ENCODE measurements at regions not wholly inside any gene's neighbourhood (a gene's known extent, or its start where the extent isn't known, plus 50 kb on each side); places are given as distances from the start of the nearest gene placed in this dataset.

GRCh38 chr7:142463401-142463850 lies 205.6 kb upstream of the PRSS58 start:
- TF ChIP-seq POLR2A (IDR thresholded peaks at IDR 0.05), result no peak
- no peak for TF ChIP-seq CTCF (IDR thresholded peaks at IDR 0.05)

All from testis (tissue), 2 donors.